M059J (cell line): ENCODE measurements at regions not wholly inside any gene's neighbourhood (a gene's known extent, or its start where the extent isn't known, plus 50 kb on each side); places are given as distances from the start of the nearest gene placed in this dataset.
"Not testable (repeated sequence)": the region's sequence is repeated elsewhere in the genome, so short reads cannot be mapped to it uniquely, and the experiment has no call there.

ENCODE experiments used
- DNase-seq: peaks from one replicate; pipeline ENCODE4 v3.0.0-alpha.2; 2012; ENCODE audit warnings: low read depth

DNA sequence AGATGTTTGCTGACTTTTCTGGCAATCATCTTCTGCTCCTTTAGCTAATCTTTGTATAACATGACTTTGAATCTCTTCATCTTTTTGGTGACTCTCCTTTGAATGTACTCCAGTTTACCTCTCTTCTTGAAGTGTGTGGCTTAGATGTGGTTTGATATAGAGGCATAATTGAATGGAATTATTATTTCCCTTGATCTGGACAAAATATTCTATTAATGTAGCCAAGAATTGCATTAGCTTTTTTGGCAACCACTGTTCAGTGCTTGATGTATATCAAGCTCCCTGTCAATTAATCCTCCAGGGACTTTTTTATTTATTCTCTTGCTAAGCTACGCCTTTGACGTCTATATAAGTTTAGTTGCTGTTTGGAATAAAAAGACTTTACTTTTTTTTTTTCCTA, 490.8 kb downstream of the PCDH20 start:
- DNase-seq = no peak

DNA sequence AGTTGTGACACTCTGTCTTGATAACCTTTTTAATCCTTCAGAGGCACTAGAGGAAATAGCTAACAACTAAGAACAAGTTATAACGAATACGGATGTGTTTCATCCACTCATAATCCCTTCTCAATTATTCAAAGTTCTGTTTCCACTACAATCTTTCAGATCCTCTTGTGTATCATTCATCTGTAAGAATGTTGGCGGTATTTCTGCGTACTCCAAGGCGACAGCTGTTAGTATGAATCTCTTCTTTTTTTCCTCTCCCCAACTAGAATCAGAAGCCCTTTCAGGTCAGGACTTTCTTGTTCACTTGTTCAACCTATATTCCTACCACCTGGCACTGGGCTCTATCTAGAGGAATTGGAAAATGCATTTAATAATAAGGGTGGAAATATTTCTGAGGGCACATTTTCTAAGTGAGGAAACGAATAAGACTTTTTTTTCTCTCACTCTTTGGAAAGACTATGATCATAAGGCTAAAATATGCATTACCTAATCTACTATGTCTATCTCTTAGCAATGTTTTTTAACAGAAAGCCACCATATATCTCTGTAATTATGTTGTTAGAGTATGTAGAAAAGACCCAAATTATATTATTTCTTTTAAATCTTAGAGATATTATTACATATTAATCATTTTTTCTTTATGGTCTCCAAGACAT, 492.9 kb downstream of the PCDH20 start:
- no peak for DNase-seq

DNA sequence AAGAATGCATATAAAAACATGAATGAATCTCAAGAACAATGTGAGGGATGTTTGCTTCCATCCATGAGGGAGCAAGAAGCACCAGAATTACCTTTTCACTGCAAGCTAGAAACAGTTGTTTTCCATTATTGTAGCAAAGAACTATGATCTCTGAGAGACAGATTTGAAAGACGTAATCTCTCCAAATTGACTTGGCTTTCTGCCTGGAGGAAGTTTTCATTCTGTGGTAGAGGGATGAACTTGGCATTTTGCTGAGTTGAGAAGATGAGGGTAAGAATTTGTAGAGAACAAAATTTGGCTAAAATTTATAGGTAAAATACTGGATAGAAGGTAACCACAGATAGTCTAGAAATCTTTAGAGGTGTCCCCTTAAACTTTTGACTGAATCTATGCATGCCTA, 496.8 kb downstream of the TDRD3 start:
- DNase-seq = no peak

DNA sequence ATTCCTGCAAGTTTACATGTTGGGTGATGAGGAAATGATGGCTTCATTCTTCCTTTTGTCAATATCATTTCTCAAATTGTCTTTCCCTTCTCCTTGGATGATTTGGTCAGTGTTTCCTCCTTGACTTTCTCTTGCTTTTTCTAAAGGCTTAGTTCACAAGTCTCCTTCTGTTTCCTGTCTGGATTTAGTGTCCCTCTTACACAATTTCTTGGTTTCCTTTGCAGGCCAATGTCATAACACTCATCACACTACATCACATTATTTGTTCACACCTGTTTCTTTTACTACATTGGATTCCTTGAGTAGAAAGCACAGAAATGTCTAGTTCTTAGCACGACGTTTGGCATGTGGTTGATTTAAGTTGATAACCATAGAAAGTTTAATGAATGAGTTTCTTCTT, 490.7 kb downstream of the TDRD3 start:
- no peak for DNase-seq

DNA sequence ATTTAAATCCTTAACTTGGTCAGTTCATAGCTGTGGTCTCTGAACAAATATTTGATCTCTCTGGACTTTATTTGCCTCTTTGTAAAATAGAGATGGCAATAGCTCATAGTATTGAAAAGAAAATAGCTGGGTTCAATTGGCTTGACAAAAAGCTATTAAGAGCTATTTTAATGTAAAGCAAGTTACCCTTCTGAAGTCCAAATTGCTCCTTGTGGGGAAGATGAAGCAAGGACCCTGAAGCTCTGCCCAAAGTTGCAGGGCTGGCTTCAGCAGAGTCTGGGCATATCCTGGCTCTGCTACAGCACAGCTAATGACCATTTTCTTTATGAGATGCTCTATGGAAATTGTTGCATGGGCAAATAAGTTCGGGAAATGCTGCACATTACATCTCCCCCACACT, 484.5 kb downstream of the TDRD3 start:
- no peak for DNase-seq

DNA sequence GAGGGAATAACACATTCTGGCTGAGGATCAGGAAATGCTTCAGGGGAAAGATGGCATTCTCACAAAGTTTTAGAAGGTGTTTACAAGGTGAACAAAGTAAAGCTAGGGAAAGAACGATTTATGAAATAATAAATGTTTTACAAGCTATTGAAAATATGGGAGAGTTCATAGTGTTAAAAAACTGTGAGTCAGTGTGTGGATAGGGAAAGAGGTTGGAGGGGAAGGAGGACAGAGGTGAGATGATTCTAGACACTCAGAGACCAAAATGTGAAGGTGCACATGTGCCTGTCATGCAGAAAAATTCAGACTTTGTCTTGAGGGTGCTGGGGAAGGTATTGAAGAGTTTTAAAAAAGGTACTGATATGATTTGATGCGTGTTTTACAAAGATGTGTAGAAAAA, 476.1 kb downstream of the TDRD3 start:
- DNase-seq = no peak

DNA sequence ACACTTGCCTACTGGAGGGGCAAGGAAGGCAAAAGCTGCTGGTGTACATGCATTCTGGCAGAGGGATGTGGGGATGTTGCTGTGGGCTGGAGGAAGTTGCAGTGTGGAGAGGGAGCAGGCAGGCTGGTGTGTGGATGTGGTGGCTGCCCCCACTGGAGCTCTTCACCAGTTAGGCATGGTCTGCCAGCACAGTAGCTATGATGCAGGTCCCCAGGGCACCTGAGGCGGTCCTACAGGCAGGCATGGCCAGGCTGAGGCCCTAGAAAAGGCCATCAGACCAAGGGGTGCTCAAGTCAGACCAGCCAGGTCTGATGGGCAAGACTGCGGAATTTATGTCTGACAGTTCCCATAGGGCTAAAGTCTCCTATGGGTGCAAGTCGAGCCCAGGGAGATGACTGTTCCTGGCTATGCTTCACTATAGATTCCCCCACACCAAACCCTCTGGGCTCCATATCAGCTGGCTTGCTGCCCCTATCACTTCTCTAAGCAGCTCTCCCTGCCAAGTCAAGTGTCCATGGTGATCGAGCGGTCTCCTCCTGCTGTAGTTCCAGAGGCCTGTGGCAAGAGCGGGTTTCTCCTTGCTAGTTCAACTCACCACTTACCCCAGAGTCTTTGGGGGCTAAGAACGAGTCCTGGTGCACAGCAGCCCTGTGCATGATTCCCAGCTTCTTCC, 473.1 kb downstream of the TDRD3 start:
- DNase-seq = no peak

DNA sequence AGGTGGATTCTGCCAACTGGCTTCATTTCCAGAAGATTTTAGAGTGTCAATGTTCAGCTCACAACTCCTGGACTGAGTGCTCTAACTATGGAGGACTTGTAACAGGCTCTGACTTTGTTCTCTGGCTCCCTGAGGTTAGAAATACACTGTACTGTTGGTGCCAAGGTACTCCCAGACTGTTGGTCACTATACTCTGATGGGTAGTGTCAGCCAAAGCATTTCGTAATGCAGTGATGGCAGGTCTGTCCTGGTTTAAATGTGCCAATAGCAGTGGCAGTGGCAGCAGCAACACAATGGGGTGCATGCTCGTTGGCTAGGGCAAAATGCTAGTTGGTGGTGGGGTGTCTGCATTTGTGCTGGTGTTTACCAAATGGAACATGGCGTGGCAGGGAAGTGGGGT, 472.2 kb downstream of the TDRD3 start:
- DNase-seq = no peak

DNA sequence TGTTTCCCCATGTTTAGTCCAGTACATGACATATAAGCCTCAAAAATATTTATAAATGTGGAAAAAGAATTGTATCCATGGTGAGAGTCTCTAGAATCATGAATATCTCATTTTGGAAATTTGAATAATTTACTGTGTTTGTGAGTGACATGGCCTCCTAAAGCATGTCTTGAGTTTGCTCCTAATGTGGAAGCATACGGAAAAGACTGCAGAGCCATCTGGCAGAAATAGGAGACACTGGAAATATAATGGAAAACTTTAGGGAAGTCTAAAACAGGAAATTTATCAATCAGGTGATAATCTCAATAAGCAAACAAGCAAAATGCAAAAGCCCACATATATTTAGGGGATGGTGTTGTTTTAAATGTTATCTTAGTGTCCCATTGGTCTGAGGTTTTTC, 465.0 kb downstream of the TDRD3 start:
- DNase-seq = no peak

DNA sequence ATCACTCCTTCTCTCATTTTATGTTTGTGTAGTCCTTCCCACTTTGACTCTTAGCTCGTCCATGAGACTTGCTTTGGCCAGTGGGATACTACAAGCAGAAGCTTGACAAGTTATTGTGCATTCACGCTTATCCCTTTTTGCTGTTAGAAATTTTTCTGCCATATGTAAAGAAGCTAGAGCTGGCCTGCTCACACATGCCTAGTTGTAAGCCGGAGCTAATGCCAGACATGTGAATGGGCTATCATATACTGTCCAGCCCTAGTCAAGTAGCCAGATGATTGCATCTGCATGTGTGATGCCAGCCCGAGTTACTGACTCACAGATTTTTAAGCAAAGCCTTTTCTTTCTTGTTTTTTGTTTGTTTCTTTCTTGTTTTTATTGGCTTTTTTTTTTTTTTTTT, 460.7 kb downstream of the TDRD3 start:
- no peak for DNase-seq

DNA sequence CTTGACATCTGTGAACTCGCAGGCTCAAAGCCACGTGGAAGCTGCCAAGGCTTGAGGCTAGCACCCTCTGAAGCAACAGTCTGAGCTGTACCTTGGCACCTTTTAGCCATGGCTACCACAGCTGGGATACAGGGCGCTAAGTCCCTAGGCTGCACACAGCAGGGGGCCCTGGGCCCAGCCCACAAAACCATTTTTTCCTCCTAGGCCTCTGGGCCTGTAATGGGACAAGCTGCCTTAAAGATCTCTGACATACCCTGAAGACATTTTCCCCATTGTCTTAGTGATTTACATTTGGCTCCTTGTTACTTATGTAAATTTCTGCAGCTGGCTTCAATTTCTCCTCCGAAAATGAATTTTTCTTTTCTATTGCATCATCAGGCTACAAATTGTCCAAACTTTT, 455.9 kb downstream of the TDRD3 start:
- DNase-seq = no peak

DNA sequence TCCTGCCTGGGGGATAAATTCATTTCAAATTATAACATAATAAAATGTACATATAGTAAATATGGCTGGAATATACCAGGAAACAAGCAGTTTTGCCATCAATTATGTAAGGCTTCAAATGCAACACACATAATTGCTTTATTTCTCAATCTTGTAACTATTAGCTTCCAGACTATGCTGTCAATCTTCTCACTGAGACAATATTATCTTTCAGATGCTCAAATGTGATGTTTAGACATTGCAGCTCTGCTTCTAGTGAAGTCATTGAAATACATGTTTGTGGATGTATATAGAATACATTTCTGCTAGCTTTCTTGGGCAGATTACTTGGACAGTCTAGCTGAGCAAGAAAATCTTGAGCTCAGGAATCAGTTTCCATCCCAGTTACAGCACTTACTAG, 454.4 kb downstream of the TDRD3 start:
- no peak for DNase-seq

DNA sequence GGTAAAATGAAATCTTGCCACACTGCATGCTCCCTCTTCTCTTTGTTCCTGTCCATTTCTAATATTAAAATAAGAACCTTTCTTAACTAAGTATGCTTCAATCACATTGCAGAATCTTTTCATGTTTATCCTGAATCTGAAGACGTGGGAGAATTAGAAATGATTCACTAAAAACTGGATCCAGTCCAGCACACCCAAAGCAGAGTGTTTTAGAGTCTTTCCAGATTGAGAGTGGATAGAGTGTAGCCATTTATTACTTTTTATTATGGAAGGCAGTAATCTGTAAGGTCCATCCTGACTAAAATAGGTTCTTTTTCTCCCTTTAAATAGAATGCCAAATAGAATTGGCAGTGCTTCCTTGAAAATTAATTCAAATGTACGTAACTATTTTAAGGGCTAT, 453.5 kb downstream of the TDRD3 start:
- no peak for DNase-seq

DNA sequence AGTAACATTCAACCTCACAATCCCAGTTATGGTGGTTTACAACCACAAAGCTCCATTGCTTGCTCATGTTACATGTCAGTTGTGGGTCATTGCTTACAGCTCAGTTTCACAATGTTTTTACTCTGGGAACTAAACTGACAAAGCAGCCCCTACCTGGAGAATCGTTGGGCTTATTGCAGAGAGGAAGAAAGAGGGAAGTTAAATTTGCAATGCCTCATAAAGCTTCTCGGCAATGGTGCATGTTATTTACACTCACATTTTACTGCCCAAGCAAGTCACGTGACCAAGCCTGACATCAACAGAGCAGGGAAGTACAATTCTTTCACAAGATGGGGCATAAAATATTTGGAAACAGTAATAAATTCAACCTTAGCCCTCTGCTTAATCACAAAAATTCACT, 441.6 kb downstream of the TDRD3 start:
- no peak for DNase-seq

DNA sequence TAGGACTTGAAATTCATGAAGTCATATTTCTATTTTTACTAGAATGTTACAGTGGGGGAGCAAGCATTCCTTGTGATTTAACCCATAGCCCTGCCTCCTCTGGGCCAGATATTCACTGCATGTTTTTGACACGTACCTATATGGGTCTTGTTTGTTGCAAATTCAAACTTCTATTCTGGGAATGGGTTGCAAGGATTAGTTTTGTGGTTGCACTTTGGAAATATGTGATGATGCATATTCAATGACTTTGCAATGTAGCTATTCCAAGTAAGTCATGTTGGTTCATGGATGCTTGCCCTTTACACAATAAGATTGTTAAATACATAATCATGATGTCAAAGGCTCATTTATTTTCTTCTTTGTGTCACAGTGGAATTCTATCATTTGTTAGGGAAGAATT, 440.8 kb downstream of the TDRD3 start:
- no peak for DNase-seq

DNA sequence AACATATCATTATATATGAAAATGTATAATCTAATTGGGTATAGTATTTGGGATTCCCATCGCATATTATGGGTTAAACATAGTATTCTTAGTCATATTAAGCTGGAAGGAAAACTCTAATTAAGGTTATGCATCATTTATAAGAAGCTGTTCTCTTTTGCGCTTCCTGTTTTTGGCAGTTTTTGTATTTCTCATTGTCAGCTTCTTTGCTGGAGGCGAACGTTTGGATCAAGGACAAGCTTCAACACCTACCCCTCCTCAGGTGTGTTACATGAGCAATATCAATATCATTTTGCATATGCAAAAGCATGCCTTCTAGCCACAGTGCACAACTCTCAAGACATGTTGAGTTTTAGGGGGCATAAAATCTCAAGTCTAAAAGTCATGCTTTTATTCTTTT, 439.8 kb downstream of the TDRD3 start:
- no peak for DNase-seq

DNA sequence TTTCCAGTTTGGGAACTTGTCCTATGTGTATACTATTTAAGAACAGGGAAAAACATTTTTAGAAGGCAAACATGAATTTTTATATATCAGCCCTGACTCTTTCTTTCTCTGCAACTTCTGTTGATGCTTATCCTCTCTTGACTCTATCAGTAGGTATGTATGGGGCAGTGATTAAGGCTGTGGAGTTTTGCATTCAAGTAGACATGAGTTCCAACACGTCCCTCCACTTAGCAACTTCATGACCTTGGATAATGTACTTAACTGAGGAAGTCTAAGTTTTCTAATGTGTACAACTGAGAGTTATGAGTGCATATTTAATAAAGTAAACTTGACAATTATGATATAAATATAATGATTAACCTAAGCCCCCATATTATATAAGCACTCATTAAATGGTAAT, 414.6 kb downstream of the TDRD3 start:
- no peak for DNase-seq

DNA sequence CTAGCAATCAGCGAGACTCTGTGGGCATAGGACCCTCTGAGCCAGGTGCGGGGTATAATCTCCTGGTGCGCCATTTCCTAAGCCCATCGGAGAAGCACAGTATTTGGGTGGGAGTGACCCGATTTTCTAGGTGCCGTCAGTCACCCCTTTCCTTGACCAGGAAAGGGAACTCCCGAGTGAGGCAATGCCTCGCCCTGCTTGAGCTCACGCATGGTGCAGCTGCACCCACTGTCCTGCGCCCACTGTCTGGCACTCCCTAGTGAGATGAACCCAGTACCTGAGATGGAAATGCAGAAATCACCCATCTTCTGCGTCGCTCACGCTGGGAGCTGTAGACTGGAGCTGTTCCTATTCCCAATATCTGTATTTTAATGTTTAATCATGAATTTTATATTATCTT, 408.6 kb downstream of the TDRD3 start:
- DNase-seq = not testable (repeated sequence)

DNA sequence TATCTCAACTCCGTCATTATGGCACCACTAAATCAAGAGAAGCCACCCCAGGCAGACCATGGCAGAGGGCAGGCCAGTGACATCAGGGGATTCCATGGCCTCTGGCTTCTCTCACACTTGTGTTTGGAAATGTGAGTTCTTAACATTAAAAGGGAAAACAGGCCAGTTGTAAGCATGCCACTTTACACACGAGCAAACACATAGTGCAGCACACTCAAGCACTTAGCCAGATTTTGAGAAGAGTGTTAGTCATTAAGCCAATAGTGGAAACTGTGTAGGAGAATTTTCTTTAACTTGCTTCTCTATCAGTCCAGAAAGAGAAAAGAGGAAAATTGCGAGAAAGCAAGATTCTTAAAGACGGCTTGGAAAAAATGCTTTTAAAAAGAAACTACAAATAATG, 401.5 kb downstream of the TDRD3 start:
- DNase-seq = no peak

DNA sequence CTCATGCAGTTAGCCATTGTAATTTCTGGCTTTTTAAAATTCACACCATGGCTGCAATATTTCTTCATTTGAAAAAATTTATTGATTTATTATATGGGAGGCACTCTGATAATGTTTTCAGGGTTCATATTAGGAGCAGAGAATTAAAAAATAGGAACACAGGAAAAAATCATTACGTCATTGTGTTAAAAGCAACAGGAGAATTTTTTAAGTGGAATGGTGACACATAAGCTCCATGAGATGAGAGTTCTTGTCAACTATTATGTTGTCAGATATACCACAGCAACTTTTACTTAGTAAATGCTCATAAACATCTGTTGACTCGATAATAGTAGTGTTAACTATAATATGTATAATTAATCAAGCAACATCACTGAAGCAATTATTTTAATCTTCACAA, 400.1 kb downstream of the TDRD3 start:
- no peak for DNase-seq

DNA sequence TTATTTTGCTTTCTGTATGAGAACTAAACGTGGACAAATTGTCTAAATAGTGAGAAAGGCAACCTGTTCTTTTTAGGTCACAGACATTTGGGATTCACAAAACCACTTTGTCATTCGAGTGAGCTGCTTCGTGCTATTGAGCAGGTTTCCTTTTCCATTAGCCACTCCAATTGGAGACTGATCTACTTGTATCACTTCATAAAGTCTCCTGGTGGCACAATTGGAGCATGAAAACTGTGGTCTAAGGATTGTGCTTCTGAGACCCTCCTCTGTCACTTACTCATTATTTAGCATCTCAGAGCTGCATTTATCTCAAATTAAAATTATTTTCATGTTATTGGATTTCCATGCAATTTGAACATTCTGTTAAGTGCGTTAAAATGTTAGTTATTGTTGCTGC, 397.7 kb downstream of the TDRD3 start:
- DNase-seq = no peak

DNA sequence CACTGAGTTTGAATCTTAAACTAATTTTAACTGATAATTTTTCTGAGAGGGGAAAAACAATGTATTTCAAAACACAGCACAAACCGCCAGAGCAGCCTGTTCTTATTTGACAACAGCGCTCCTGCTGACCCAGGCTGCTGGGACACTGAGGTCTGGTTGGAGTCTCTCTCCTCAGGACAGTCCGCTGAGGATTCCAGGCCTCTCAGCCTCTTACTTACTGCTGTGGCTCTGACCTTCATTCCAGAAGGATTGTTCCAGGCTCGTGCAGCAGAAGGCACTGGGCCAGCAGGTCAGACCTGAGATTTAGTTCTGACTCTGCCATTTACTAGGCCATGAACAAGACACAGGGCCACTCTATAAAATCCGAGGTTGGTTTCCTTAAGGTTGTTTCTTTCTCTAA, 393.6 kb downstream of the TDRD3 start:
- no peak for DNase-seq

DNA sequence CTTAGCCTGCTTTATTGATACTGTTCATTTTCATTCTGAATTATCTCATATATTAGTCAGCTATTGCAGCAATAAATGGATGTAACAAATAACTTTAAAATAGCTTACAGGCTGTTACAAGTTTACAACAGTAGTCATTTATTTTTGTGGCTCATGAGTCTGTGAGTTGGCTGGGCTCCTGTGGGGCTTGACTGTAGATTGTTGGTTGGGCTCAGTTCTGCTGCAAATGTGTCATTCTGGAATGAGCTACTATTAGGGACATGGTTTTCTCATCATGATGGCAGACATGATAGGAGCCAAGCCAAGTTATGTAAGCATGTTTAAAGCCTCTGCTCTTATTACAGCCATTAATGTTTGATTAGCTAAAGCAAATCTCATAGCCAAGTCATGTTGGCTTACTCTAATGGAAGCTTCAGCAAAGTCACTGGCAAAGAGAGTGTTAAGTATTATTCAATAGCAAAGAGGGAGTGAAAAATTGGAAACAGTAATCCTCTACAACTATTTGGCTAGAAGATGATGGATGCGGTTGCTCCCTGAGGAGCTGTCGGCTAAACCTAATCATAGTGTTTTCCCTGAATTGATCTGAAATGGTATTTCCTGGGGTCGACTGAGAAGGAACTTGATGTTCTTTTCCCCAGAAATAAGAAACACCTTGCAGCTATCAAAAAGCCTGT, 391.3 kb downstream of the TDRD3 start:
- DNase-seq = no peak

DNA sequence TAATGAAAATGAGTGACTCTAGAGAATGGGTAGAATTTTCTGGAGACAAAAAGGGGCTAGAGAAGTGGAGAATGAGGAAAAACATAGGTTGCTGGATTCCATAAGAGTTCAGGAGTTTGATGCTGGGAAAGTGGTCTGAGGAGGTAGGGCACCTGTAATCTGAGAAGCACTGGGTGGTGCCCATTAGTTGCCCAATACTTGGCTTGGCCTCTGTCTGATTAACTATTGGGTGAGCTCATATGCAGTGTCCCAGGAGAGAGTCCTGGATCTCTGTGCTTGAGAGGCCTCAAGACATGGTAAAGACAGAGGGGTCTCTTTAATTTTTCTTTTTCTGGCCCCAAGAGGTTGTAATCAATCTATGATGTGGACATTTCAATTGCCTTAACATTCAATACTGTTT, 390.1 kb downstream of the TDRD3 start:
- no peak for DNase-seq
